ENCODE measurements at regions not wholly inside any gene's neighbourhood (a gene's known extent, or its start where the extent isn't known, plus 50 kb on each side); places are given as distances from the start of the nearest gene placed in this dataset.

GRCh38 chr6:140209775-140210174 is 835.3 kb upstream of the CITED2 start:
- Histone ChIP-seq H3K79me2 (ENCODE audit: control insufficient read depth, insufficient read depth, low read length) (no peaks in the 10 kb centered on the region; the same call in 2 of the 3 replicates), H3K9me3 (replicated peaks; ENCODE audit: control insufficient read depth, insufficient read depth, low read depth, low read length) (no peaks in the 10 kb centered on the region), H3K4me3 (no peak overlapping the region), H3K27ac (ENCODE audit: extremely low read depth, low read depth, low read length) (no peak overlapping the region), H3K4me2 (ENCODE audit: insufficient read depth, low read length) (no peak overlapping the region), H3K9me1 (ENCODE audit: control insufficient read depth, insufficient read depth, low read length) (no peaks in the 10 kb centered on the region), H2AFZ (ENCODE audit: low read depth, low read length) (no peak overlapping the region), H4K20me1 (replicated peaks; ENCODE audit: control insufficient read depth, insufficient read depth, low read length) (no peaks in the 10 kb centered on the region), H3K9ac (ENCODE audit: insufficient read depth in 1 of 2, low read depth in 2 of 2, low read length in 2 of 2) (no peak overlapping the region), H3K27me3 (ENCODE audit: control insufficient read depth in 2 of 2, insufficient read depth in 2 of 2, low read length in 2 of 2) (no peaks in the 10 kb centered on the region), H3K4me1 (replicated peaks in 1 of 2; ENCODE audit: control insufficient read depth in 2 of 2, insufficient read depth in 2 of 2, low read length in 2 of 2) (no peaks in the 10 kb centered on the region), H3K36me3 (ENCODE audit: control insufficient read depth, insufficient read depth, low read length) (no peaks in the 10 kb centered on the region)
- ChIA-PET POLR2A (no interaction called here), CTCF (ENCODE audit: low intra/inter-chr PET ratio) (no interaction called here)
- TF ChIP-seq ZNF398 (CRISPR knock-in tag; IDR thresholded peaks at IDR 0.05) (no peak), PTBP1 (IDR thresholded peaks at IDR 0.05; ENCODE audit: low read depth, low read length) (no peak), DDX20 (tag; IDR thresholded peaks at IDR 0.05; ENCODE audit: low read depth) (no peak), RNF219 (CRISPR knock-in tag; IDR thresholded peaks at IDR 0.05) (no peak), E2F5 (CRISPR knock-in tag; IDR thresholded peaks at IDR 0.05) (no peak), MTA1 (IDR thresholded peaks at IDR 0.05; ENCODE audit: borderline replicate concordance) (no peak)
- intact Hi-C loops (cut with micrococcal nuclease): no loop called here
- in situ Hi-C loops (cut with MboI): no loop called here
- no TSS peak for BruUV-seq (replicated peaks)
- no peak for ATAC-seq
- 82% methylated on average over 1 of the region's 1 CpG for WGBS (ENCODE audit: insufficient coverage, low coverage, missing lambda C conversion rate)
- no peak for FAIRE-seq
- no peak for DNase-seq (ENCODE audit: extremely low read depth in 1 of 4, low spot score in 3 of 4)

Data from K562 (cell line).